ENCODE measurements at regions not wholly inside any gene's neighbourhood (a gene's known extent, or its start where the extent isn't known, plus 50 kb on each side); places are given as distances from the start of the nearest gene placed in this dataset.

DNA sequence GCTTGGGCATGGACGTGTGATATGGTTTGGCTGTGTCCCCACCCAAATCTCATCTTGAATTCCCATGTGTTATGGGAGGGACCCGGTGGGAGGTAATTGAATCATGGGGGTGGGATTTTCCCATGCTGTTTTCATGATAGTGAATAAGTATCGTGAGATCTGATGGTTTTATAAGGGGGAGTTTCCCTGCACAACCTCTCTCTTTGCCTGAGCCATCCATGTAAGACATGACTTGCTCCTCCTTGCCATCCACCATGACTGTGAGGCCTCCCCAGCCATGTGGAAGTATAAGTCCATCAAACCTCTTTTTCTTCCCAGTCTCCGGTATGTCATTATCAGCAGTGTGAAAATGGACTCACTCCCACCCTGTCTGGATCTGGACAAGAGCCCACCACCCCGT is 393.4 kb downstream of the SEC14L1 start:
- TF ChIP-seq, protein P1, sequence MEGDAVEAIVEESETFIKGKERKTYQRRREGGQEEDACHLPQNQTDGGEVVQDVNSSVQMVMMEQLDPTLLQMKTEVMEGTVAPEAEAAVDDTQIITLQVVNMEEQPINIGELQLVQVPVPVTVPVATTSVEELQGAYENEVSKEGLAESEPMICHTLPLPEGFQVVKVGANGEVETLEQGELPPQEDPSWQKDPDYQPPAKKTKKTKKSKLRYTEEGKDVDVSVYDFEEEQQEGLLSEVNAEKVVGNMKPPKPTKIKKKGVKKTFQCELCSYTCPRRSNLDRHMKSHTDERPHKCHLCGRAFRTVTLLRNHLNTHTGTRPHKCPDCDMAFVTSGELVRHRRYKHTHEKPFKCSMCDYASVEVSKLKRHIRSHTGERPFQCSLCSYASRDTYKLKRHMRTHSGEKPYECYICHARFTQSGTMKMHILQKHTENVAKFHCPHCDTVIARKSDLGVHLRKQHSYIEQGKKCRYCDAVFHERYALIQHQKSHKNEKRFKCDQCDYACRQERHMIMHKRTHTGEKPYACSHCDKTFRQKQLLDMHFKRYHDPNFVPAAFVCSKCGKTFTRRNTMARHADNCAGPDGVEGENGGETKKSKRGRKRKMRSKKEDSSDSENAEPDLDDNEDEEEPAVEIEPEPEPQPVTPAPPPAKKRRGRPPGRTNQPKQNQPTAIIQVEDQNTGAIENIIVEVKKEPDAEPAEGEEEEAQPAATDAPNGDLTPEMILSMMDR (conservative IDR thresholded peaks at IDR 0.05) = no peak
- TF ChIP-seq EZH2 (IDR thresholded peaks at IDR 0.05; ENCODE audit: low read depth) = no peak
